ENCODE measurements at regions not wholly inside any gene's neighbourhood (a gene's known extent, or its start where the extent isn't known, plus 50 kb on each side); places are given as distances from the start of the nearest gene placed in this dataset.

- Histone ChIP-seq H3K27ac (ENCODE audit: low read length) (no peak overlapping the region), H3K27me3 (ENCODE audit: low read length) (no peaks in the 10 kb centered on the region), H3K4me2 (ENCODE audit: low read length) (no peak overlapping the region), H3K4me1 (ENCODE audit: insufficient read depth, low read length) (no peaks in the 10 kb centered on the region), H3K79me2 (ENCODE audit: low read length) (no peaks in the 10 kb centered on the region), H3F3A (ENCODE audit: low read length, unreplicated experiment) (no peaks in the 10 kb centered on the region), H2AFZ (ENCODE audit: low read length) (no peak overlapping the region), H3K9me3 (ENCODE audit: low read length) (no peaks in the 10 kb centered on the region), H3K4me3 (ENCODE audit: low read length) (no peak overlapping the region), H3K9me2 (replicated peaks; ENCODE audit: low read length) (no peaks in the 10 kb centered on the region), H3K36me3 (ENCODE audit: low read depth, low read length) (no peaks in the 10 kb centered on the region), H3K9ac (ENCODE audit: low read length) (no peak overlapping the region), H4K20me1 (ENCODE audit: low read length) (no peaks in the 10 kb centered on the region)
- intact Hi-C loops (cut with micrococcal nuclease): no loop called here
- DNase-seq (no peak), ATAC-seq (no peak)
- ChIA-PET POLR2A (ENCODE audit: unreplicated experiment) (no interaction called here), CTCF (no interaction called here)
- TF ChIP-seq, protein P1, sequence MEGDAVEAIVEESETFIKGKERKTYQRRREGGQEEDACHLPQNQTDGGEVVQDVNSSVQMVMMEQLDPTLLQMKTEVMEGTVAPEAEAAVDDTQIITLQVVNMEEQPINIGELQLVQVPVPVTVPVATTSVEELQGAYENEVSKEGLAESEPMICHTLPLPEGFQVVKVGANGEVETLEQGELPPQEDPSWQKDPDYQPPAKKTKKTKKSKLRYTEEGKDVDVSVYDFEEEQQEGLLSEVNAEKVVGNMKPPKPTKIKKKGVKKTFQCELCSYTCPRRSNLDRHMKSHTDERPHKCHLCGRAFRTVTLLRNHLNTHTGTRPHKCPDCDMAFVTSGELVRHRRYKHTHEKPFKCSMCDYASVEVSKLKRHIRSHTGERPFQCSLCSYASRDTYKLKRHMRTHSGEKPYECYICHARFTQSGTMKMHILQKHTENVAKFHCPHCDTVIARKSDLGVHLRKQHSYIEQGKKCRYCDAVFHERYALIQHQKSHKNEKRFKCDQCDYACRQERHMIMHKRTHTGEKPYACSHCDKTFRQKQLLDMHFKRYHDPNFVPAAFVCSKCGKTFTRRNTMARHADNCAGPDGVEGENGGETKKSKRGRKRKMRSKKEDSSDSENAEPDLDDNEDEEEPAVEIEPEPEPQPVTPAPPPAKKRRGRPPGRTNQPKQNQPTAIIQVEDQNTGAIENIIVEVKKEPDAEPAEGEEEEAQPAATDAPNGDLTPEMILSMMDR (conservative IDR thresholded peaks at IDR 0.05; ENCODE audit: low read depth, low read length): no peak
- TF ChIP-seq EZH2phosphoT487 (IDR thresholded peaks at IDR 0.05; ENCODE audit: borderline replicate concordance, low read length): no peak
- TF ChIP-seq EZH2 (IDR thresholded peaks at IDR 0.05; ENCODE audit: low read length, unreplicated experiment): no peak
- no TSS peak for BruUV-seq (replicated peaks)
Measured at GRCh38 chr16:72565106-72565505, 393.2 kb upstream of the PMFBP1 start.

DNA sequence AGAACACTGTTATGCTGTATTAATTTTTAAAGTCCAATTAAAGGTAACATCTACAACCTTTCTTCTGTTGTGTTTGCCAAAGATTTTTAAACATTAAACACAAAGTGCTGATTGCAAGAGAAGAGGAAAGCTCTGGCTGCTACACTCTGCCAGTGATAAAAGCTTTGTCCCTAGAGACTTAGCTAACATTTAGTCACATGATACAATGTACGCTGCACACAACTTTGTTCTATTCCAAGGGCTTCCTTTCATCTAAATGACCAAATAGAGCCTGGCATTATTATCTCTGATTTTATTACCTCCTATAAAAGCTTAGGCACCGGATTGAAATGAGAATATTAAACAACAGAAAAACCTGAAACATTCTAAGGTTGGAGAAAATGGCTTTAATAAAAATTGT is 388.7 kb upstream of the PMFBP1 start:
- Histone ChIP-seq H3K4me3 (ENCODE audit: low read length) (no peak overlapping the region), H3F3A (ENCODE audit: low read length, unreplicated experiment) (no peaks in the 10 kb centered on the region), H3K9me2 (replicated peaks; ENCODE audit: low read length) (no peaks in the 10 kb centered on the region), H4K20me1 (ENCODE audit: low read length) (no peaks in the 10 kb centered on the region), H3K9me3 (ENCODE audit: low read length) (no peaks in the 10 kb centered on the region), H3K9ac (ENCODE audit: low read length) (no peak overlapping the region), H3K4me2 (ENCODE audit: low read length) (no peak overlapping the region), H3K36me3 (ENCODE audit: low read depth, low read length) (no peaks in the 10 kb centered on the region), H3K27ac (ENCODE audit: low read length) (no peak overlapping the region), H3K4me1 (ENCODE audit: insufficient read depth, low read length) (no peaks in the 10 kb centered on the region), H3K27me3 (ENCODE audit: low read length) (no peaks in the 10 kb centered on the region), H3K79me2 (ENCODE audit: low read length) (no peaks in the 10 kb centered on the region), H2AFZ (ENCODE audit: low read length) (no peak overlapping the region)
- ChIA-PET CTCF (no interaction called here), POLR2A (ENCODE audit: unreplicated experiment) (no interaction called here)
- no peak for ATAC-seq
- no TSS peak for BruUV-seq (replicated peaks)
- no peak for TF ChIP-seq EZH2 (IDR thresholded peaks at IDR 0.05; ENCODE audit: low read length, unreplicated experiment)
- TF ChIP-seq, protein P1 (conservative IDR thresholded peaks at IDR 0.05; ENCODE audit: low read depth, low read length): no peak
- TF ChIP-seq EZH2phosphoT487 (IDR thresholded peaks at IDR 0.05; ENCODE audit: borderline replicate concordance, low read length): no peak
- DNase-seq: no peak
- intact Hi-C loops (cut with micrococcal nuclease): no loop called here

DNA sequence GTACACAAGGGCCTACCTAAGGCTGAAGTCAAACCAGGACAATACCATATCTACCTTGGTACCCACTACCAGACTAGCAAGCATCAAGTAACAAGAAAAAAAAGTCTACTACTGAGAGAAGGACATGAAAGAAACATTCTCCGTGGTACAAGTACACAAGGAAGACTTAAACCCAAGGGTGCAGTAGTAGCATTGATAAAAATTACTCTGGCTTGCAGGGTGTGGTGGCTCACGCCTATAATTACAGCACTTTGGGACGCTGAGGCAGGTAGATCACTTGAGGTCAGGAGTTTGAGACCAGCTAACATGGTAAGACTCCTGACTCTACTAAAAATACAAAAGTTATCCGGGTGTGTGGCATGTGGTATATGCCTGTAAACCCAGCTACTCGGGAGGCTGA is 386.5 kb upstream of the PMFBP1 start:
- H3K4me2 ChIP-seq (ENCODE audit: low read length): no peak overlapping the region
- no peaks in the 10 kb centered on the region for H3K27me3 ChIP-seq (ENCODE audit: low read length)
- POLR2A ChIA-PET (ENCODE audit: unreplicated experiment): no interaction called here
- H3F3A ChIP-seq (ENCODE audit: low read length, unreplicated experiment): no peaks in the 10 kb centered on the region
- H3K79me2 ChIP-seq (ENCODE audit: low read length): no peaks in the 10 kb centered on the region
- no peak for ATAC-seq
- no peak overlapping the region for H2AFZ ChIP-seq (ENCODE audit: low read length)
- no peak for DNase-seq
- H3K4me3 ChIP-seq (ENCODE audit: low read length): no peak overlapping the region
- no peaks in the 10 kb centered on the region for H3K4me1 ChIP-seq (ENCODE audit: insufficient read depth, low read length)
- H3K27ac ChIP-seq (ENCODE audit: low read length): no peak overlapping the region
- no peaks in the 10 kb centered on the region for H4K20me1 ChIP-seq (ENCODE audit: low read length)
- intact Hi-C loops (cut with micrococcal nuclease): no loop called here
- no peak overlapping the region for H3K9ac ChIP-seq (ENCODE audit: low read length)
- BruUV-seq (replicated peaks): no TSS peak
- CTCF ChIA-PET: no interaction called here
- H3K9me3 ChIP-seq (ENCODE audit: low read length): no peaks in the 10 kb centered on the region
- no peaks in the 10 kb centered on the region for H3K9me2 ChIP-seq (replicated peaks; ENCODE audit: low read length)
- TF ChIP-seq EZH2 (IDR thresholded peaks at IDR 0.05; ENCODE audit: low read length, unreplicated experiment): no peak
- TF ChIP-seq, protein P1 (conservative IDR thresholded peaks at IDR 0.05; ENCODE audit: low read depth, low read length): no peak
- no peak for TF ChIP-seq EZH2phosphoT487 (IDR thresholded peaks at IDR 0.05; ENCODE audit: borderline replicate concordance, low read length)
- H3K36me3 ChIP-seq (ENCODE audit: low read depth, low read length): no peaks in the 10 kb centered on the region
